ENCODE measurements at regions not wholly inside any gene's neighbourhood (a gene's known extent, or its start where the extent isn't known, plus 50 kb on each side); places are given as distances from the start of the nearest gene placed in this dataset.
"Not testable (repeated sequence)": the region's sequence is repeated elsewhere in the genome, so short reads cannot be mapped to it uniquely, and the experiment has no call there.

GRCh38 chr4:160675550-160675949, 1488.2 kb downstream of the FSTL5 start:
- no peak for DNase-seq (ENCODE audit: low read depth in 2 of 2)

- no peak for DNase-seq (ENCODE audit: low read depth in 2 of 2)
Observed at GRCh38 chr4:160685729-160686128, 1478.1 kb downstream of the FSTL5 start.

GRCh38 chr4:160701671-160702070, 1462.1 kb downstream of the FSTL5 start:
- DNase-seq (ENCODE audit: low read depth in 2 of 2) = no peak

GRCh38 chr4:160709026-160709425, 1454.8 kb downstream of the FSTL5 start:
- DNase-seq (ENCODE audit: low read depth in 2 of 2) = no peak

- DNase-seq (ENCODE audit: low read depth in 2 of 2) = no peak
Observed at GRCh38 chr4:160709546-160709945, 1454.3 kb downstream of the FSTL5 start.

GRCh38 chr4:160716551-160716950, 1447.2 kb downstream of the FSTL5 start:
- DNase-seq (ENCODE audit: low read depth in 2 of 2) = no peak

GRCh38 chr4:160717848-160718247, 1446.0 kb downstream of the FSTL5 start:
- no peak for DNase-seq (ENCODE audit: low read depth in 2 of 2)

- DNase-seq (ENCODE audit: low read depth in 2 of 2) = no peak
Observed at GRCh38 chr4:160724063-160724462, 1439.7 kb downstream of the FSTL5 start.

GRCh38 chr4:160745126-160745525, 1418.7 kb downstream of the FSTL5 start:
- DNase-seq (ENCODE audit: low read depth in 2 of 2) = no peak

GRCh38 chr4:160746585-160746984, 1417.2 kb downstream of the FSTL5 start:
- not testable (repeated sequence) for DNase-seq (ENCODE audit: low read depth in 2 of 2)

- no peak for DNase-seq (ENCODE audit: low read depth in 2 of 2)
Observed at GRCh38 chr4:160772668-160773067, 1391.1 kb downstream of the FSTL5 start.

- peak in 1 of 2 experiments; percentile 17 for DNase-seq (ENCODE audit: low read depth in 2 of 2)
Observed at GRCh38 chr4:160795216-160795615, 1368.6 kb downstream of the FSTL5 start.

- no peak for DNase-seq (ENCODE audit: low read depth in 2 of 2)
Observed at GRCh38 chr4:160808174-160808573, 1355.6 kb downstream of the FSTL5 start.

- DNase-seq (ENCODE audit: low read depth in 2 of 2) = no peak
Observed at GRCh38 chr4:160809576-160809975, 1354.2 kb downstream of the FSTL5 start.

- no peak for DNase-seq (ENCODE audit: low read depth in 2 of 2)
Observed at GRCh38 chr4:160810424-160810823, 1353.4 kb downstream of the FSTL5 start.

GRCh38 chr4:160810941-160811340, 1352.9 kb downstream of the FSTL5 start:
- DNase-seq (ENCODE audit: low read depth in 2 of 2) = no peak

GRCh38 chr4:160811956-160812355, 1351.8 kb downstream of the FSTL5 start:
- DNase-seq (ENCODE audit: low read depth in 2 of 2) = no peak

- no peak for DNase-seq (ENCODE audit: low read depth in 2 of 2)
Observed at GRCh38 chr4:160814726-160815125, 1349.1 kb downstream of the FSTL5 start.

- DNase-seq (ENCODE audit: low read depth in 2 of 2) = no peak
Observed at GRCh38 chr4:160818571-160818970, 1345.2 kb downstream of the FSTL5 start.

- DNase-seq (ENCODE audit: low read depth in 2 of 2) = no peak
Observed at GRCh38 chr4:160819791-160820190, 1344.0 kb downstream of the FSTL5 start.

- DNase-seq (ENCODE audit: low read depth in 2 of 2) = no peak
Observed at GRCh38 chr4:160824481-160824880, 1339.3 kb downstream of the FSTL5 start.

- no peak for DNase-seq (ENCODE audit: low read depth in 2 of 2)
Observed at GRCh38 chr4:160825644-160826338, 1338.0 kb downstream of the FSTL5 start.

- DNase-seq (ENCODE audit: low read depth in 2 of 2) = no peak
Observed at GRCh38 chr4:160826339-160826679, 1337.5 kb downstream of the FSTL5 start.
